Stomach (tissue), 4 donors: ENCODE measurements at regions not wholly inside any gene's neighbourhood (a gene's known extent, or its start where the extent isn't known, plus 50 kb on each side); places are given as distances from the start of the nearest gene placed in this dataset.

Source experiments
- EP300 ChIP-seq: sonication (generic); formaldehyde crosslinking; IDR thresholded peaks from one replicate; pipeline ENCODE4 v1.6.1; 2017; ENCODE audit warnings: antibody characterized with exemption
- POLR2A ChIP-seq, 4 donors: fragments of 450-650 bp; IDR thresholded peaks; one replicate each; pipeline ENCODE4 v1.6.1; 2016; ENCODE audit warnings: antibody characterized with exemption in 4 of 4, control low read depth in 2 of 4, mild to moderate bottlenecking in 1 of 4, moderate library complexity in 1 of 4
- TF ChIP-seq, protein P1 (sequence below), 7 experiments: fragments of 450-650 bp in 4 of 7; fragments of 200-600 bp in 3 of 7; sonication (generic) in 3 of 7; IDR thresholded peaks; one replicate each; pipeline ENCODE4 v1.5.1; 2016 to 2019; ENCODE audit warnings: antibody characterized with exemption in 7 of 7, control low read depth in 2 of 7, mild to moderate bottlenecking in 1 of 7

DNA sequence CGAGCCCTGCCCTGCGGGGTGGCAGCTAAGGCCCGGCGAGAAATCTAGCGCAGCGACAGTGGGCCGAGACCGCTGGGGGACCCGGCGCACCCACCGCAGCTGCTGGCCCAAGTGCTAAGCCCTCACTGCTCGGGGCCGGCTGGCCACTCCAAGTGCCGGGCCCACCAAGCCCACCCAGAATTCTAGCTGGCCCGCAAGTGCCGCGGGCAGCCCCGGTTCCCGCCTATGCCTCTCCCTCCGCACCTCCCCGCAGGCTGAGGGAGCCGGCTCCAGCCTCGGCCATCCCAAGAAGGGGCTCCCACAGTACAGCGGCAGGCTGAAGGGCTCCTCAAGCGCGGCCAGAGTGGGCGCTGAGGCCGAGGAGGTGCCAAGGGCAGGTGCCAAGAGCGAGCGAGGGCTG, 55.2 kb upstream of the RND3 start:
- TF ChIP-seq, protein P1, sequence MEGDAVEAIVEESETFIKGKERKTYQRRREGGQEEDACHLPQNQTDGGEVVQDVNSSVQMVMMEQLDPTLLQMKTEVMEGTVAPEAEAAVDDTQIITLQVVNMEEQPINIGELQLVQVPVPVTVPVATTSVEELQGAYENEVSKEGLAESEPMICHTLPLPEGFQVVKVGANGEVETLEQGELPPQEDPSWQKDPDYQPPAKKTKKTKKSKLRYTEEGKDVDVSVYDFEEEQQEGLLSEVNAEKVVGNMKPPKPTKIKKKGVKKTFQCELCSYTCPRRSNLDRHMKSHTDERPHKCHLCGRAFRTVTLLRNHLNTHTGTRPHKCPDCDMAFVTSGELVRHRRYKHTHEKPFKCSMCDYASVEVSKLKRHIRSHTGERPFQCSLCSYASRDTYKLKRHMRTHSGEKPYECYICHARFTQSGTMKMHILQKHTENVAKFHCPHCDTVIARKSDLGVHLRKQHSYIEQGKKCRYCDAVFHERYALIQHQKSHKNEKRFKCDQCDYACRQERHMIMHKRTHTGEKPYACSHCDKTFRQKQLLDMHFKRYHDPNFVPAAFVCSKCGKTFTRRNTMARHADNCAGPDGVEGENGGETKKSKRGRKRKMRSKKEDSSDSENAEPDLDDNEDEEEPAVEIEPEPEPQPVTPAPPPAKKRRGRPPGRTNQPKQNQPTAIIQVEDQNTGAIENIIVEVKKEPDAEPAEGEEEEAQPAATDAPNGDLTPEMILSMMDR (IDR thresholded peaks at IDR 0.05) = no peak
- no peak for TF ChIP-seq EP300
- no peak for TF ChIP-seq POLR2A (IDR thresholded peaks at IDR 0.05)
